A549 (cell line): ENCODE measurements at regions not wholly inside any gene's neighbourhood (a gene's known extent, or its start where the extent isn't known, plus 50 kb on each side); places are given as distances from the start of the nearest gene placed in this dataset.

ENCODE experiments used
- ATAC-seq, 2 experiments: fragments of 200-7000 bp in 1 of 2; fragments of >200 bp in 1 of 2; cut with Nextera tagmentation in 1 of 2; cut with Tn5 transposase in 1 of 2; 3 replicates each; pipeline versions ENCODE4 v1.8.0 to v1.9.1; 2018 to 2020; ENCODE audit warnings: mild to moderate bottlenecking in 1 of 2, moderate library complexity in 1 of 2
- CTCF ChIA-PET: fragments of 300-600 bp; sonication (Branson Sonifier 250); formaldehyde crosslinking; extraction: SDS; loops from one replicate; lab custom pipeline; 2021; ENCODE audit warnings: antibody characterized with exemption, inconsistent platforms; lab: Yijun Ruan, JAX
- POLR2A ChIA-PET: fragments of 350-600 bp; formaldehyde crosslinking; extraction: SDS; loops from one replicate; lab custom pipeline; 2021; ENCODE audit warnings: antibody characterized with exemption, inconsistent platforms; lab: Yijun Ruan, JAX
- DNase-seq, 2 experiments: peaks; one replicate each; pipeline versions ENCODE4 v3.0.0 to v3.0.0-alpha.2; 2011 to 2016; ENCODE audit warnings: low read depth in 1 of 2, low spot score in 1 of 2
- FAIRE-seq: peaks from 2 replicates; lab custom pipeline; 2011; peaks lifted over from hg19 to GRCh38; lab: Jason Lieb, UNC
- H3K27ac ChIP-seq, 2 experiments: fragments of >200 bp; sonication (Bioruptor Twin); formaldehyde crosslinking; 3 replicates each; pipeline ENCODE4 v1.5.1; 2016 to 2017
- H3K4me1 ChIP-seq: fragments of >200 bp; sonication (Bioruptor Twin); formaldehyde crosslinking; 3 replicates; pipeline ENCODE4 v1.6.1; 2016
- H3K4me2 ChIP-seq: fragments of >200 bp; sonication (Bioruptor Twin); formaldehyde crosslinking; 3 replicates; pipeline ENCODE4 v1.6.1; 2016
- H3K4me3 ChIP-seq: fragments of >200 bp; sonication (Bioruptor Twin); formaldehyde crosslinking; 3 replicates; pipeline ENCODE4 v1.5.1; 2016
- H3K9me3 ChIP-seq: fragments of >200 bp; sonication (Bioruptor Twin); formaldehyde crosslinking; 3 replicates; pipeline ENCODE4 v1.6.1; 2016
- CBX2 ChIP-seq: fragments of 200-600 bp; sonication (generic); IDR thresholded peaks from 2 replicates; pipeline ENCODE4 v1.6.1; 2016; ENCODE audit warnings: low read depth, mild to moderate bottlenecking, borderline replicate concordance
- CEBPB ChIP-seq, 2 experiments: fragments of >200 bp in 1 of 2; sonication (Bioruptor Twin) in 1 of 2; formaldehyde crosslinking in 1 of 2; IDR thresholded peaks; 2 replicates each; pipeline ENCODE4 v1.6.1; 2012 to 2016
- CHD2 ChIP-seq: fragments of 150-350 bp; IDR thresholded peaks from 2 replicates; pipeline ENCODE4 v1.6.1; 2014; ENCODE audit warnings: low read length; ENCODE audit not compliant: partially characterized antibody
- EHMT2 ChIP-seq: fragments of 200-600 bp; sonication (generic); IDR thresholded peaks from 2 replicates; pipeline ENCODE4 v1.6.1; 2016; ENCODE audit warnings: antibody characterized with exemption, low read depth, mild to moderate bottlenecking, moderate library complexity
- EP300 ChIP-seq, 2 experiments: fragments of >200 bp; sonication (Bioruptor Twin); formaldehyde crosslinking; IDR thresholded peaks; 2 replicates in 1 of 2; 3 replicates in 1 of 2; pipeline ENCODE4 v1.6.1; 2016 to 2017
- ESRRA ChIP-seq: fragments of 150-350 bp; IDR thresholded peaks from 2 replicates; pipeline ENCODE4 v1.6.1; 2014; ENCODE audit warnings: mild to moderate bottlenecking, low read length, borderline replicate concordance
- FOSB ChIP-seq: fragments of 250-450 bp; sonication (Bioruptor Pico); IDR thresholded peaks from 2 replicates; pipeline ENCODE4 v1.5.0; 2020; ENCODE audit warnings: mild to moderate bottlenecking, moderate library complexity
- FOXS1 ChIP-seq: fragments of 250-450 bp; sonication (Bioruptor Pico); IDR thresholded peaks from 2 replicates; pipeline ENCODE4 v1.5.0; 2020; ENCODE audit warnings: mild to moderate bottlenecking, moderate library complexity
- GATA3 ChIP-seq: IDR thresholded peaks from 2 replicates; pipeline ENCODE4 v1.6.1; 2012; ENCODE audit warnings: borderline replicate concordance
- HDAC2 ChIP-seq: fragments of 200-600 bp; sonication (generic); IDR thresholded peaks from 2 replicates; pipeline ENCODE4 v1.6.1; 2016
- HEYL ChIP-seq: fragments of 250-450 bp; sonication (Bioruptor Pico); IDR thresholded peaks from 2 replicates; pipeline ENCODE4 v1.8.0; 2021; ENCODE audit warnings: mild to moderate bottlenecking, moderate library complexity
- HOXB13 ChIP-seq: fragments of 250-450 bp; sonication (Bioruptor Pico); IDR thresholded peaks from 2 replicates; pipeline ENCODE4 v1.5.0; 2020; ENCODE audit warnings: low read depth, mild to moderate bottlenecking, moderate library complexity
- KDM1A ChIP-seq: fragments of 200-600 bp; sonication (generic); IDR thresholded peaks from 2 replicates; pipeline ENCODE4 v1.6.1; 2016; ENCODE audit warnings: low read depth, mild to moderate bottlenecking
- KDM5A ChIP-seq: fragments of 200-600 bp; sonication (generic); IDR thresholded peaks from 2 replicates; pipeline ENCODE4 v1.6.1; 2016; ENCODE audit warnings: antibody characterized with exemption, mild to moderate bottlenecking
- MAFK ChIP-seq: fragments of 450-650 bp; IDR thresholded peaks from 2 replicates; pipeline ENCODE4 v1.6.1; 2014; ENCODE audit not compliant: partially characterized antibody
- MAZ ChIP-seq: fragments of 150-350 bp; IDR thresholded peaks from 2 replicates; pipeline ENCODE4 v1.6.1; 2014; ENCODE audit warnings: antibody characterized with exemption, low read depth, low read length, borderline replicate concordance
- MYC ChIP-seq: IDR thresholded peaks from 2 replicates; pipeline ENCODE4 v1.6.1; 2012; ENCODE audit warnings: mild to moderate bottlenecking, inconsistent platforms, low read length, improper control_type of control experiment, borderline replicate concordance
- NFE2L2 ChIP-seq: fragments of 150-350 bp; conservative IDR thresholded peaks from 2 replicates; pipeline ENCODE4 v1.6.1; 2014; ENCODE audit warnings: low read length
- POLR2A ChIP-seq: IDR thresholded peaks from 2 replicates; pipeline ENCODE4 v1.6.1; 2012; ENCODE audit warnings: mild to moderate bottlenecking, low read length
- POLR2AphosphoS2 ChIP-seq: conservative IDR thresholded peaks from 2 replicates; pipeline ENCODE4 v1.6.1; 2012; ENCODE audit warnings: low read length, improper control_type of control experiment, inconsistent platforms
- RAD21 ChIP-seq, 2 experiments: fragments of >200 bp in 1 of 2; sonication (Bioruptor Twin) in 1 of 2; formaldehyde crosslinking in 1 of 2; IDR thresholded peaks in 1 of 2; conservative IDR thresholded peaks in 1 of 2; 2 replicates in 1 of 2; 3 replicates in 1 of 2; pipeline ENCODE4 v1.6.1; 2012 to 2018; ENCODE audit warnings: inconsistent platforms in 1 of 2
- RCOR1 ChIP-seq: fragments of 150-350 bp; IDR thresholded peaks from 2 replicates; pipeline ENCODE4 v1.6.1; 2014; ENCODE audit warnings: antibody characterized with exemption, low read length, low read depth
- RFX5 ChIP-seq: fragments of 450-650 bp; IDR thresholded peaks from 2 replicates; pipeline ENCODE4 v1.7.1; 2014; ENCODE audit warnings: antibody characterized with exemption, mild to moderate bottlenecking, moderate library complexity
- RNF2 ChIP-seq: fragments of 200-600 bp; sonication (generic); IDR thresholded peaks from 2 replicates; pipeline ENCODE4 v1.6.1; 2016; ENCODE audit warnings: low read depth, mild to moderate bottlenecking, antibody characterized with exemption, moderate library complexity, borderline replicate concordance
- SREBF2 ChIP-seq: fragments of 450-650 bp; IDR thresholded peaks from 2 replicates; pipeline ENCODE4 v1.6.1; 2014; ENCODE audit warnings: mild to moderate bottlenecking, moderate library complexity
- TFCP2L1 ChIP-seq: fragments of 250-450 bp; sonication (Bioruptor Pico); IDR thresholded peaks from 2 replicates; pipeline ENCODE4 v1.5.0; 2021; ENCODE audit warnings: mild to moderate bottlenecking
- TP53 ChIP-seq: fragments of 250-450 bp; sonication (Bioruptor Pico); IDR thresholded peaks from 2 replicates; pipeline ENCODE4 v1.5.0; 2021; ENCODE audit warnings: mild to moderate bottlenecking, moderate library complexity
- WGBS: methylation state at CpG from one replicate; pipeline ENCODE4 v1.1.6; 2017; ENCODE audit errors: missing lambda C conversion rate; 5-methylcytosine and 5-hydroxymethylcytosine counted together
- TF ChIP-seq, protein P1 (sequence below): fragments of >200 bp; sonication (Bioruptor Twin); formaldehyde crosslinking; IDR thresholded peaks from 3 replicates; pipeline ENCODE4 v1.6.1; 2016
- TF ChIP-seq, protein P2 (sequence below): IDR thresholded peaks from 2 replicates; pipeline ENCODE4 v1.6.1; 2012
- TF ChIP-seq, protein P3 (sequence below): fragments of 450-650 bp; IDR thresholded peaks from 2 replicates; pipeline ENCODE4 v1.6.1; 2014; ENCODE audit warnings: antibody characterized with exemption

DNA sequence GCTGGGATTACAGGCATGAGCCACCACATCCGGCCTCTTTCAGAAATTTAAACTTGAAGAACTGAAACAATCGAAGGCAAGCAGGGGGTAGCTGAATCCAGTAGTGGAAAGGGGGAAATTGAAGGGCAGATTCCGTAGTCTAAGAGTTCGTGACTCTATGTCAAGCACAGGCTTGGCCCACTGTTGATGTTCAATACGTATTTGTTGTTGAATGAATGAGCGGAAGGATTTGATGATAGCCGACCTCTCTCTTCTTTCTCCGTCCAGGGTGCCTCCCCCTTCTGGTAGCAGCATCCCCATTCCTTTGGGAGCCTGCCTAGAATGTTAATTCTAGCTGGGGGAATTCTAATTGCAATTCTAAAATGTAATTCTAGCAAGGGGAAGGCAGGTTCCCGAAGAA, 59.8 kb upstream of the MED13L start (continued):
- TF ChIP-seq MYC (no peak), KDM5A (no peak), NFE2L2 (no peak), POLR2AphosphoS2 (no peak), FOSB (CRISPR knock-in tag) (no peak), MAFK (no peak), CEBPB (IDR thresholded peaks at IDR 0.05) (no peak)

DNA sequence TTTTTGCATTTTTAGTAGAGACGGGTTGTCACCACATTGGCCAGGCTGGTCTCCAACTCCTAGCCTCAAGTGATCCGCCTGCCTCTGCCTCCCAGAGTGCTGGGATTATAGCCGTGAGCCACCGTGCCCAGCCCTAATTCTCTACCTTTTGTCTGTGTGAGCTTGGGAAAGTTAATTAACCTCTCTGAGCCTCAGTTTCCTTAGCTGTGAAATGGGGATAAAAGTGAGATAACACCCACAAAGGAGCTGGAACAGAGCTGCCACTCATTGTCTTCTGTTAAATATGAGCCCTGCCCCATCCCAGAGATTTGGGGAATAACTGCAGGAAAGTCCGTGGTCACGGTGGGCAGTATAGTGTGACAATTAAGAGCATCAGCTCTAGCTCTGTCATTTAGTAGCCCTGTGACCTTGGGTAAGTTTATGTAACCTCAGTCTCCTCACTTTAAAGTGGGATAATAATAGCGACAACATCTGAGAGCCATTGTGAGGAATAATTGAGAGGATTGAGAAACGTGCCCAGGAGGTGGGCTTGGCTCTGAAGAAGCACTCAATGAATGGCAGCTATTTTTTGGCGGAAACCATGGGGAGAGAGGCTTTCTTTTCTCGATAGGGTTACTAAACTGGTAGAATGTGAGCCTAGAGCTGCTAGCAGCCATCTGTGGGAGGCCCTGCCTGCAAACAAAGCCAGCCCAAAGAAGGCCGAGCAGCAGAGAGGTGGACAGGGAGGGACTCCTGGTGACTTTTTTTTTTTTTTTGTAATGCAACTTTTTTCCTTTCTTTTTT, 60.8 kb upstream of the MED13L start:
- TF ChIP-seq KDM1A, result no peak
- no peak for TF ChIP-seq SREBF2
- TF ChIP-seq, protein P1, sequence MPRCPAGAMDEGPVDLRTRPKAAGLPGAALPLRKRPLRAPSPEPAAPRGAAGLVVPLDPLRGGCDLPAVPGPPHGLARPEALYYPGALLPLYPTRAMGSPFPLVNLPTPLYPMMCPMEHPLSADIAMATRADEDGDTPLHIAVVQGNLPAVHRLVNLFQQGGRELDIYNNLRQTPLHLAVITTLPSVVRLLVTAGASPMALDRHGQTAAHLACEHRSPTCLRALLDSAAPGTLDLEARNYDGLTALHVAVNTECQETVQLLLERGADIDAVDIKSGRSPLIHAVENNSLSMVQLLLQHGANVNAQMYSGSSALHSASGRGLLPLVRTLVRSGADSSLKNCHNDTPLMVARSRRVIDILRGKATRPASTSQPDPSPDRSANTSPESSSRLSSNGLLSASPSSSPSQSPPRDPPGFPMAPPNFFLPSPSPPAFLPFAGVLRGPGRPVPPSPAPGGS, result no peak
- no peak for TF ChIP-seq GATA3
- POLR2A ChIA-PET, result no interaction called here
- no peak for FAIRE-seq

DNA sequence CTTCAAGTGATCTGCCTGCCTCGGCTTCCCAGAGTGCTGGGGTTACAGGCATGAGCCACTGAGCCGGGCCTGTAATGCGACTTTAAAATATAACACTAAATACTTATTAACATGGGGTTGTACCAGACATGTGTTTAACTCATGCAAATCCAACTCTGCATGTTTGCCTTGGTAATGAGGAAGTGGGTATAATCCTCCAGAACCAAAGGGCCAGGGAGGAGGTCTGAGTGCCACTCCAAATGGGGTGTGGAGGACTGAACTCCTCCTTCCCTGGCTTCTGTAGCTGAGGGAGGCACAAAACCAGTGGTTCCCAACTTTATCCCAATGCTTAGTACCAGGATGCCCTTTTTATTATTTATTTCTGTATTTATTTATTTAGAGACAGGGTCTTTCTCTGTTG, 61.6 kb upstream of the MED13L start:
- H3K9me3 ChIP-seq, result 0 out of 3 replicates have a peak, but pooled peaks cover 6% of the 10 kb centered on the region
- no peaks in the 10 kb centered on the region for H3K4me1 ChIP-seq
- H3K4me2 ChIP-seq, result no peak overlapping the region
- H3K4me3 ChIP-seq, result no peak overlapping the region
- ChIA-PET CTCF (interaction anchor here (0.6 to 1.0 kb wide), 3 partner anchors 40 to 198 kb away, joined by 3 read pairs; no protein-coding TSS in a partner anchor), POLR2A (no interaction called here)
- TF ChIP-seq HEYL (CRISPR knock-in tag) (no peak), POLR2AphosphoS2 (no peak), FOXS1 (CRISPR knock-in tag) (no peak), RCOR1 (no peak), CEBPB (IDR thresholded peaks at IDR 0.05) (no peak), MAZ (no peak), CHD2 (no peak)
- TF ChIP-seq, protein P2, sequence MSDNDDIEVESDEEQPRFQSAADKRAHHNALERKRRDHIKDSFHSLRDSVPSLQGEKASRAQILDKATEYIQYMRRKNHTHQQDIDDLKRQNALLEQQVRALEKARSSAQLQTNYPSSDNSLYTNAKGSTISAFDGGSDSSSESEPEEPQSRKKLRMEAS, result no peak
- DNase-seq (no peak), FAIRE-seq (no peak), ATAC-seq (no peak)
- no peak overlapping the region for H3K27ac ChIP-seq
- 98% methylated on average over 3 of the region's 3 CpGs for WGBS

More for the DNA sequence above, 60.8 kb upstream of the MED13L start:
- Histone ChIP-seq H3K27ac (no peak overlapping the region), H3K9me3 (no peaks in the 10 kb centered on the region), H3K4me3 (no peak overlapping the region), H3K4me1 (no peaks in the 10 kb centered on the region), H3K4me2 (no peak overlapping the region)
- WGBS, result 91% methylated on average over 11 of the region's 11 CpGs
- ATAC-seq (no peak), DNase-seq (no peak)
- CTCF ChIA-PET, result interaction anchor here (0.6 to 0.8 kb wide), 3 partner anchors 40 to 1978 kb away, joined by 3 read pairs; no protein-coding TSS in a partner anchor

DNA sequence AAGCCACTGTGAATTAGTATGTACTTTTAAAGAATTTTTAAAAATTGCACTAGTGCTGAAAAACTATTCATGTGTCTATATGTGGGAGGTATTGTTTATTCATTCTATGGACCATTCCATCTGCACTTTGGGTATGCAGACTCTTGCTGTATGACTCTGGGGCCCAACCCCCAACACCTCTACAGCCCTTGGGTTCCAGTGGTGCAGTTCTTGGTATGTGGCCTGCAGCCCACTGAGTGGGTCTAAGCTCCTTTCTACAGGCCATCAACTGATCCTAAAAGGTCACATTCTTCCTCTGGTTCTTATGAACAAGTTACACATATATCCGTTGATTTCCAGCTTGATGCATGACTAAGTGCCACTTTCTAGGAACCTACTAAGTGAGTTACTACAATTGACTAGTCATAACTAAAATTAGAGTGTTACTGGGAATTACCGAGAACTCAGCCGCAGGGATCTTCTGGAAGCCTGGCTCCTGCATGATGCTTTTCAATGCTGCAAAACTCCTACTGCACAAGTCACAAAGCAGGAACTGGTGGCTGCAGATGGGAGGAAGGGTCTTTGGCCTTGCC, 62.4 kb upstream of the MED13L start:
- WGBS, result 70% methylated on average over 3 of the region's 3 CpGs
- CTCF ChIA-PET, result interaction anchor here (1.0 kb wide), 1 partner anchor 199 kb away, joined by 3 read pairs; no protein-coding TSS in a partner anchor
- no peak for TF ChIP-seq MAFK
- TF ChIP-seq HDAC2, result no peak
- no peak for TF ChIP-seq TP53 (CRISPR knock-in tag)
- no peak for TF ChIP-seq TFCP2L1 (CRISPR knock-in tag)
- TF ChIP-seq RFX5, result no peak
- no peak for TF ChIP-seq CHD2
- no peak for TF ChIP-seq RAD21 (conservative IDR thresholded peaks at IDR 0.05 in 1 of 2, IDR thresholded peaks at IDR 0.05 in 1 of 2)
- TF ChIP-seq EHMT2, result no peak
- no peak for TF ChIP-seq SREBF2
- no peak for TF ChIP-seq MAZ
- TF ChIP-seq GATA3, result no peak
- no peak for TF ChIP-seq POLR2A
- no peak for TF ChIP-seq CEBPB (IDR thresholded peaks at IDR 0.05)
- no peak for TF ChIP-seq EP300 (IDR thresholded peaks at IDR 0.05)
- TF ChIP-seq, protein P3, sequence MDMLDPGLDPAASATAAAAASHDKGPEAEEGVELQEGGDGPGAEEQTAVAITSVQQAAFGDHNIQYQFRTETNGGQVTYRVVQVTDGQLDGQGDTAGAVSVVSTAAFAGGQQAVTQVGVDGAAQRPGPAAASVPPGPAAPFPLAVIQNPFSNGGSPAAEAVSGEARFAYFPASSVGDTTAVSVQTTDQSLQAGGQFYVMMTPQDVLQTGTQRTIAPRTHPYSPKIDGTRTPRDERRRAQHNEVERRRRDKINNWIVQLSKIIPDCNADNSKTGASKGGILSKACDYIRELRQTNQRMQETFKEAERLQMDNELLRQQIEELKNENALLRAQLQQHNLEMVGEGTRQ, result no peak
- no peak for TF ChIP-seq ESRRA
- no peak for TF ChIP-seq HOXB13 (CRISPR knock-in tag)
- no peak for TF ChIP-seq RNF2
- TF ChIP-seq CBX2, result no peak

More for the DNA sequence above, 62.4 kb upstream of the MED13L start:
- no peak for FAIRE-seq
- Histone ChIP-seq H3K4me1 (no peaks in the 10 kb centered on the region), H3K27ac (no peak overlapping the region), H3K4me3 (no peak overlapping the region), H3K9me3 (0 out of 3 replicates have a peak, but pooled peaks cover 6% of the 10 kb centered on the region), H3K4me2 (no peak overlapping the region)
- DNase-seq, result no peak
- POLR2A ChIA-PET, result no interaction called here
- no peak for ATAC-seq
